GM21367 (cell line): ENCODE measurements at regions not wholly inside any gene's neighbourhood (a gene's known extent, or its start where the extent isn't known, plus 50 kb on each side); places are given as distances from the start of the nearest gene placed in this dataset.
"Not testable (repeated sequence)": the region's sequence is repeated elsewhere in the genome, so short reads cannot be mapped to it uniquely, and the experiment has no call there.

Experiments used
- ATAC-seq: cut with Tn5 transposase; IDR thresholded peaks from one replicate; pipeline ENCODE4 v1.9.1; 2021; ENCODE audit not compliant: unreplicated experiment

- ATAC-seq = not testable (repeated sequence)
Observed at GRCh38 chr11:110843053-110843452, 130.8 kb upstream of the ARHGAP20 start.

GRCh38 chr11:110838808-110839207 is 126.6 kb upstream of the ARHGAP20 start:
- ATAC-seq = no peak

GRCh38 chr11:110837603-110838002 is 125.4 kb upstream of the ARHGAP20 start:
- ATAC-seq = no peak

GRCh38 chr11:110835106-110835505 is 122.9 kb upstream of the ARHGAP20 start:
- ATAC-seq = no peak

GRCh38 chr11:110833033-110833484 is 120.8 kb upstream of the ARHGAP20 start:
- ATAC-seq = no peak

GRCh38 chr11:110832539-110832938 is 120.3 kb upstream of the ARHGAP20 start:
- no peak for ATAC-seq

GRCh38 chr11:110832080-110832479 is 119.8 kb upstream of the ARHGAP20 start:
- ATAC-seq = no peak

- ATAC-seq = no peak
Observed at GRCh38 chr11:110830747-110831146, 118.5 kb upstream of the ARHGAP20 start.

GRCh38 chr11:110830344-110830743 is 118.1 kb upstream of the ARHGAP20 start:
- ATAC-seq = no peak

GRCh38 chr11:110829873-110830272 is 117.6 kb upstream of the ARHGAP20 start:
- ATAC-seq = no peak

DNA sequence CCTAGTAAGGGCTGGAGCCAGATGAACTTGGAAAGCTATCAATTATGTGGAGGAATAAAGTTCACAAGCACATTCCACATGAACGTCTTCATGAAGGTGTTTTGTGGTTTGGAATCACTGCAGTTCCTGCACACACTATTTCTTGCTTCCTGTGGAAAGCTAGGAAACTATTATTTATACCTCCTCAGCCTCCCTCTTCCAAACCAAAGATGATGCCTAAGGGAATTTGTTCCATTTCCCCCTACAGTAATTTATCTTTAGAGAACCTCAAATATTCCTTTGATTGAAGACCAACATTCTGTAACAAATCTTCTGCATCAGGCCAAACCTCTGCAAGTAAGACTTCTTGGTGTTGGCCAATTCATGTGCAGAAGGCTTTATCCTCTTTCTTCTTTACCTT is 115.8 kb upstream of the ARHGAP20 start:
- ATAC-seq = no peak

DNA sequence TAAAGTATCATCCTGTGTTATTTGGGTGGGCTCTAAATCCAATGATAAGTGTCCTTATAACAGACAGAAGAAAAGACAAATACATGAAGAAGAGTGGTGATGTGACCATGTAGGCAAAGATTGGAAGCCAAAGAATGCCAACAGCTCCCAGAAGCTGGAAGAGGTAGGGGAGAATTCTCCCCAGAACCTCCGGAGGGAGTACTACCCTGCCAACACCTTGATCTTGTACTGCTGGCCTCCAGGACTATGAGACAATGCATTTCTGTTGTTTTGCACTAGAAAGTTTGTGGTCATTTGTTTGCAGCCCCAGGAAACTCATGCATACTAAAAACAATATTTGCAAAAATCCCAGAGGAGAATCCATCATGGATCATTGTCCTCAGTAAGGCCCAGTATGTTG is 115.0 kb upstream of the ARHGAP20 start:
- ATAC-seq = no peak

GRCh38 chr11:110824912-110825620 is 112.8 kb upstream of the ARHGAP20 start:
- no peak for ATAC-seq

- no peak for ATAC-seq
Observed at GRCh38 chr11:110818032-110818687, 105.9 kb upstream of the ARHGAP20 start.

DNA sequence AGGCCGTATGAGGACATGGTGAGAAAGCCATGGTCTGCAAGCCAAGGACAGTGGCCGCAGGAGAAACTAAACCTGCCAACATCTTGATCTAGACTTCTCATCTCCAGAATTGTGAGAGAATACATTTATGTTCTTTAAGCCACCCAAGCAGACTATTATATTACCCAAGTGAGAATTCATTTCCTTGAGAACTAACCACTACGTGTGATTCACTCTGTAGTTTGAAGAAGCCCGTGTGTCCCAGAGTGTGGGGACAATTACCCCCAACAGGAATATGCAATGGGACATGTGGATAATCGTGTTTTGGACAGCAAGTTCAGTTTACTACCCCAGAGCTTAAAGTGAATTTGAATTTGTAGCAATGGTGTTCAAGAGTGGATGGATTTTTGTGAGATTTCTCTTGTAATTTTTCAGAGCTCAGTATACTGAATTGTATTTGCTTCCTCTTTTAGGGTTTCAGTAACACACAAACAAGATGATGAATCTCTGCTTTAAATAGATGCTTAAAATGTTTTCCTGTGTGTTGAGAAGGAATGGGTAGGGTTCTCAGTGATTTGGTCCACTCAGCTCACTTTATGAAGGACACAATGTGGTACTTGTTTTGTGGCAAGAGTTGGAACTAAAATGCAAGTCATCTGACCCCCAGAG is 100.0 kb upstream of the ARHGAP20 start:
- ATAC-seq = no peak

DNA sequence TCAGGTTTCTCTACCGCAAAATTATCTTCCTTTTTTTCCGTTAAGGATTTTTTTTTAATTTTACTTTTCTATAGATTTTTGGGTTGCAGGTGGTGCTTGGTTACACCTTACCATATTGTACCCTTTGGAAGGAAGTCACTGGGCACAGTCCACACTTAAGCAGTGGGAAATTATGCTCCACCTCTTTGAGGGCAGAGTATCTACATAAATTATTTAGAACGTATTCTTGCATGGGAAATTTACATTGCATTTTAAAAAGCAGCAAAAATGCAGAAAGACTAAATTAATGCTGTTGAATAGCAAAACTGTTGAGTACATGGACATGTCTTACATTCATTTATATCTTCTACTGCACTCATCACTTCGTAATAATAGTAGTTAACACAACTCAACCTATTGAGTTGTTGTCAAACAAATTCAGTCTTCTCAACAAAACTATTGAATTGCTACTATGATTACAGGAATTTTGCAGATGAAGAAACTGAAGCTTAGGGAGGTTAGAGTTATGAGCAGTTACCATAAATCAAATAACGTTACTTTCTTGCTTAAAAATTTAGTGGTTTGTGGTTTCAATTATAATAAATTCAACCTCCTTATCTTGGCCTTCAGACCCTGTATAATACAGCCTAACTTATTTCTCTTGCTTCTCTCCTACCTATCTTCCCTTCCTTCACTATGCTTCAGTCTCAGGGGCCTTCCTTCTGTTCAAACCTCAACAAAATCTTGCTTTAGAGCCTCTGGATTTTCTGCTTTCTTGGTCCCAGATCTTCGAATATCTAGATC is 97.4 kb upstream of the ARHGAP20 start:
- ATAC-seq = no peak

DNA sequence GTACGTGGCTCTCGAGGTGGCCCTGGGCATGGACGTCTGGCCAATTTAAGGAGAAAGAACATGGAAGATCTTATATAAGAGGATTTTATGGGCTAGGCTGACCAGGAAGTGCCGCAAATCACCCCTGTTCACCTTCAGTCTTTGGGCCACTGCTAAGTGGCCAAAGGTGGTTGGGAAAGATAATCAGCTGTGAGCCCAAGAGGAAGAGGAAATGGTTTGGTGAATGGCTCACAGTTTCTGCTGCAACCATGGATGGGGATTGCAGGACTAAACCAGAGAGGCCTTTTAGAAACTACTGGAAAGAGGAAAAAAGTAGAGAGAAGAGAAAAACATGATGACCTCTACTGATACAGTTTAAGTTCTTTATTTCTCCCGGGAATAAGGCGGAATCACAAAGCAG is 96.0 kb upstream of the ARHGAP20 start:
- ATAC-seq = no peak

DNA sequence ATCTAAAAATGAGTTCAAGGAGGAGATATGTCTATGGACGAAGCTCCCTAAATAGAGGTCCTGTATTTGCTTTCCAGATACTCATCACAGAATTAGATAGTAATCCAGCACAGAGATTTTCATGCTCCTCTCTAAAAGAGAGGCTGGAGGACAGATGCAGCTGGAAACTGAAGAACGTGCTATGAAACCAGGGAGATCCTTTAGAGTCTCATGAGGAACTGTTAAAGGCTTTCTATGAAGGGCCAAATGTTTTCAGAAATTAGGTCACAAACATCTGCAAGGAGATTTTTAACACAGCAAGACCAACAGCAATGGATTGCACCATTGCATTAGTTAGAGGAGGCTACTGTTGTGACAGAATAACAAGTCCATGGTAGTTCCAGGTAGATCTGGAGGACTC is 95.6 kb upstream of the ARHGAP20 start:
- no peak for ATAC-seq

DNA sequence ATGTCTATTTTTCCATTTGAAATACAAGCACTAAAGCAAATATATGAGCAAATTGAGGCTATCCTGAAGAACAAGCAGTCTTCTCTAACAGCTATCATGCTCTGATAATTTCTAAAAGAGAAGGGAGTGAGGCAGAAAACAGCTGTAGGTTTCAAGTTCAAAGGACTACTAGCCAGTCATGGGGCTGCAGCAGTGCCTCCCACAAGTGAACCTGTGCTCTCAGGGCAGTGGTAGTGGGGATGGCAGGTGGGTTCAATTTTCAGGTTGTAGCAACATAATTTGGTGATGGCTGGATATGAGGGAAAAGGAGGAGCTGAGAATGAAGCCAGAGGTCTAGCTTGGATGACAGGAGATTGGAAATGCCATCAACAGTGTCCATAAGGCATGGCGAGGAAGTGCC is 93.5 kb upstream of the ARHGAP20 start:
- ATAC-seq = no peak

DNA sequence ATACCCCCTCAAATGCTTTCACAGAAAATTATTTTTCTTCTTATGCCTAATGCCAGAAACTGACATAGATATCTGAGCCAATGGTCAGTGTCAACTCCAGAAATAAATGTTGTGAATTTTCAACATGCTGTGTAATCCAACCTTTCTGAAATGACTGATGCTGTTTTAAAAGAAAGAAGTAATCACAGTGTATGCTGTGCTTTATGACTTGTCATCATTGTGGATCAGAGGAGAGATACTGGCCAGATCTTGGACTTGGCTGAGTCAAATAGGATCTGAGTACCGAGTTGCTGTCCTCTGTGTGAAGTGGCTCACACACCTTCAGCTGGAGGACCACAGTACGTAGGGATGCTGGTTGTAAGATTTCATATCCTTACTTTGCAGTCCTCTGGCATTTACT is 89.9 kb upstream of the ARHGAP20 start:
- no peak for ATAC-seq

DNA sequence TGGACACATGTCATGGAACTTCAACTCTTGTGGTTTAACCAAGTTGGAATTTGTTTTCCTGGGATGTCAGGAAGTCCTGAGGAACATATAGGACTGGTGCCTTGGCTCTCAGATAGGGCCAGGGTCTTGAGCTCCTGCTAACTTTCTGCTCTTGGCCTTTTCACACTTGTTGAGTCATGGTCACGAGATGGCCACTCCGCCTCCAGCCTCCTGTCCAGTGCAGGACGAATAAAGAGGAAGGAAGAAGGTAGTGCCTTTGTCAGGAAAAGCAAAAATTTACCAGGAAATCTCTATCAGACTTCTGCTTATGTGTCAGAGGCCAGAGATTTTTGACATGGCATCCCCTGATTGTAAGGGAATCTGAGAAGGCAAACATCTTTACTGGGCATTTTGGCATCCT is 89.1 kb upstream of the ARHGAP20 start:
- no peak for ATAC-seq
